Activated B cell treated with CpG ODN at 0.5 μM for 24 hours (primary cell): ENCODE measurements at regions not wholly inside any gene's neighbourhood (a gene's known extent, or its start where the extent isn't known, plus 50 kb on each side); places are given as distances from the start of the nearest gene placed in this dataset.
A peak's percentile ranks its signal among the peaks of the same experiment; 100 is the strongest.

Experiments used
- ATAC-seq: fragments of 200-7000 bp; cut with Tn5 transposase; one replicate; pipeline ENCODE4 v1.10.0; 2021; ENCODE audit warnings: low read depth, mild to moderate bottlenecking, moderate library complexity
- CTCF ChIA-PET: fragments of 350-600 bp; sonication (Branson Sonifier 250); formaldehyde crosslinking; loops from one replicate; lab custom pipeline; 2021; ENCODE audit warnings: antibody characterized with exemption; lab: Charles Lee
- POLR2A ChIA-PET: fragments of 350-600 bp; sonication (Branson Sonifier 250); formaldehyde crosslinking; loops from one replicate; lab custom pipeline; 2021; ENCODE audit warnings: antibody characterized with exemption; lab: Charles Lee
- DNase-seq: peaks from one replicate; pipeline ENCODE4 v3.0.0; 2022
- H3K27ac Mint-ChIP-seq: one replicate; pipeline ENCODE4 v1.8.0; 2020; ENCODE audit warnings: mixed read lengths
- H3K27me3 Mint-ChIP-seq: one replicate; pipeline ENCODE4 v1.8.0; 2021; ENCODE audit warnings: mixed read lengths
- H3K36me3 Mint-ChIP-seq: one replicate; pipeline ENCODE4 v1.8.0; 2021; ENCODE audit warnings: low read depth, mixed read lengths
- H3K4me1 Mint-ChIP-seq: one replicate; pipeline ENCODE4 v1.8.0; 2021; ENCODE audit warnings: mixed read lengths
- H3K4me3 Mint-ChIP-seq: one replicate; pipeline ENCODE4 v1.8.0; 2020; ENCODE audit warnings: mild to moderate bottlenecking, mixed read lengths
- H3K9me3 Mint-ChIP-seq: one replicate; pipeline ENCODE4 v1.8.0; 2020; ENCODE audit warnings: mixed read lengths
- intact Hi-C: fragments of 100-400 bp; cut with micrococcal nuclease; formaldehyde crosslinking; loops from one replicate; pipeline ENCODE4 v1.15.1; 2024
- TF ChIP-seq, protein P1 (sequence below): fragments of 200-600 bp; IDR thresholded peaks from one replicate; pipeline ENCODE4 v1.8.0; 2022; ENCODE audit warnings: antibody characterized with exemption, mild to moderate bottlenecking

GRCh38 chr12:24206621-24207020 is 257.2 kb upstream of the SOX5 start:
- Mint-ChIP-seq H3K36me3 (peaks cover 5% of the 10 kb centered on the region), H3K4me3 (no peak overlapping the region), H3K9me3 (peaks cover 7% of the 10 kb centered on the region), H3K4me1 (peaks cover 6% of the 10 kb centered on the region), H3K27me3 (no peaks in the 10 kb centered on the region), H3K27ac (no peak overlapping the region)
- intact Hi-C loops = no loop called here
- ChIA-PET POLR2A (interaction anchor here (0.7 kb wide), 1 partner anchor 9 kb away, joined by 3 read pairs; no protein-coding TSS in a partner anchor), CTCF (no interaction called here)
- TF ChIP-seq, protein P1, sequence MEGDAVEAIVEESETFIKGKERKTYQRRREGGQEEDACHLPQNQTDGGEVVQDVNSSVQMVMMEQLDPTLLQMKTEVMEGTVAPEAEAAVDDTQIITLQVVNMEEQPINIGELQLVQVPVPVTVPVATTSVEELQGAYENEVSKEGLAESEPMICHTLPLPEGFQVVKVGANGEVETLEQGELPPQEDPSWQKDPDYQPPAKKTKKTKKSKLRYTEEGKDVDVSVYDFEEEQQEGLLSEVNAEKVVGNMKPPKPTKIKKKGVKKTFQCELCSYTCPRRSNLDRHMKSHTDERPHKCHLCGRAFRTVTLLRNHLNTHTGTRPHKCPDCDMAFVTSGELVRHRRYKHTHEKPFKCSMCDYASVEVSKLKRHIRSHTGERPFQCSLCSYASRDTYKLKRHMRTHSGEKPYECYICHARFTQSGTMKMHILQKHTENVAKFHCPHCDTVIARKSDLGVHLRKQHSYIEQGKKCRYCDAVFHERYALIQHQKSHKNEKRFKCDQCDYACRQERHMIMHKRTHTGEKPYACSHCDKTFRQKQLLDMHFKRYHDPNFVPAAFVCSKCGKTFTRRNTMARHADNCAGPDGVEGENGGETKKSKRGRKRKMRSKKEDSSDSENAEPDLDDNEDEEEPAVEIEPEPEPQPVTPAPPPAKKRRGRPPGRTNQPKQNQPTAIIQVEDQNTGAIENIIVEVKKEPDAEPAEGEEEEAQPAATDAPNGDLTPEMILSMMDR = no peak
- DNase-seq (no peak), ATAC-seq (no peak)

DNA sequence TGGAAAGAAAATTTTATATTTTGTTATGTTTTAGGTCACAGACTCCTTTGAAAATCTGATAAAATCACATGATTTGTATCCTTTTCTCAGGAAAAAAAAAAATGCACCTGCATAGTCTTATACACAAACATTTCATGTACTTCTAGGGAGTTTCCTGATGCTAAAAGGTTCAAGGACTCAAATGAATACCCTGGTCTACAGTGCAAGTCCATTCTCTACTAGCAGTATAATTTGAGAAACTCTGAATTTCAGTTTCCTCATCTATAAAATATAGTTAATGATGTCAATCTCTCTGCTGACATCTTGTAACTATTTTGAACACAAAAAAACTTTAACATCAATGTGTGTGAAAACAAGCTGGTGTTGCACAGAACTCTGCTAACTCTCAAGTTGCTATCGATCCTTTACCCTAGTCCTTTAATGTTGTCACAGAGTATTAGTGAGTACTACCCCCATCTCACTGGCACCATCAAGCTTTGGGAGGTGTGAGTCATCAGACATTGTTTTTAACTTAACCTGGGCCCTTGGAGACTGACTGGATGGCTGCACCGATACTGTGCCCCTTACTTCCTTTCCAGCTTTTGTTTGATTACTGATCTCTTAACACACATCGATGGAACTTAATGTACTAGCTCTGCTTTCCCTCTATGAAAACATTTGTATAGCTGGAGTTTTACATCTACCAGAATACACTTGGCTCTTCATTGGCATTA is 251.9 kb upstream of the SOX5 start:
- H3K4me3 Mint-ChIP-seq = peak overlapping the region; percentile 4
- H3K27me3 Mint-ChIP-seq = no peaks in the 10 kb centered on the region

DNA sequence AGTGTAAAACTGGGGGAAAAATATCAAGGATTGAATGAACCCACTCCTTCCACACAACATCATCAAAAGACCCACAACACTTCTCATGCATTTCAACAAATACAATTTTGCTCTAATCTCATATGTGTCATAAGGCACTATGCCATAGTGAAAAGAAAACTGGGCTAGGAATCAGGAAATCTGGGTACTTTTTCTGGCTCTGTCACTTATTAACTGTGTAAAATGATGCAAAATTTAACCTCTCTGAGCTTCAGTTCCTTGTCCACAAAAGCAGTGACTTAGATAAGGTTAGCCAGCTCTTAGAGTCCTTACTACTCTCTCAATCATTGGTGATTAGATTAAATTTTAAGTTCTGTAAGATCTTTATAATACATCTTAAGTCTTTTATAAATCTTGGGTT is 250.5 kb upstream of the SOX5 start:
- peaks cover 5% of the 10 kb centered on the region for H3K36me3 Mint-ChIP-seq
- no peak overlapping the region for H3K4me3 Mint-ChIP-seq
- no peak overlapping the region for H3K27ac Mint-ChIP-seq
- ChIA-PET CTCF (interaction anchor here (1.4 kb wide), 1 partner anchor 12 kb away, joined by 3 read pairs; no protein-coding TSS in a partner anchor), POLR2A (no interaction called here)
- TF ChIP-seq, protein P1 = no peak
- peaks cover 7% of the 10 kb centered on the region for H3K9me3 Mint-ChIP-seq
- intact Hi-C loops = loop anchor here (2.0 kb wide), 1 partner anchor 15 kb away; no protein-coding TSS in a partner anchor
- DNase-seq (no peak), ATAC-seq (no peak)
- H3K4me1 Mint-ChIP-seq = peaks cover 33% of the 10 kb centered on the region
- no peaks in the 10 kb centered on the region for H3K27me3 Mint-ChIP-seq

More for the DNA sequence above, 251.9 kb upstream of the SOX5 start:
- intact Hi-C loops = loop anchor here (2.0 kb wide), 1 partner anchor 13 kb away; no protein-coding TSS in a partner anchor
- Mint-ChIP-seq H3K9me3 (peaks cover 7% of the 10 kb centered on the region), H3K36me3 (peaks cover 5% of the 10 kb centered on the region), H3K4me1 (peaks cover 33% of the 10 kb centered on the region), H3K27ac (peak overlapping the region; percentile 9)
- ChIA-PET CTCF (no interaction called here), POLR2A (interaction anchor here (0.6 to 1.0 kb wide), 2 partner anchors 28 to 203 kb away, joined by 3 to 7 read pairs; no protein-coding TSS in a partner anchor)
- TF ChIP-seq, protein P1 = no peak
- ATAC-seq (peak; percentile 92), DNase-seq (no peak)

DNA sequence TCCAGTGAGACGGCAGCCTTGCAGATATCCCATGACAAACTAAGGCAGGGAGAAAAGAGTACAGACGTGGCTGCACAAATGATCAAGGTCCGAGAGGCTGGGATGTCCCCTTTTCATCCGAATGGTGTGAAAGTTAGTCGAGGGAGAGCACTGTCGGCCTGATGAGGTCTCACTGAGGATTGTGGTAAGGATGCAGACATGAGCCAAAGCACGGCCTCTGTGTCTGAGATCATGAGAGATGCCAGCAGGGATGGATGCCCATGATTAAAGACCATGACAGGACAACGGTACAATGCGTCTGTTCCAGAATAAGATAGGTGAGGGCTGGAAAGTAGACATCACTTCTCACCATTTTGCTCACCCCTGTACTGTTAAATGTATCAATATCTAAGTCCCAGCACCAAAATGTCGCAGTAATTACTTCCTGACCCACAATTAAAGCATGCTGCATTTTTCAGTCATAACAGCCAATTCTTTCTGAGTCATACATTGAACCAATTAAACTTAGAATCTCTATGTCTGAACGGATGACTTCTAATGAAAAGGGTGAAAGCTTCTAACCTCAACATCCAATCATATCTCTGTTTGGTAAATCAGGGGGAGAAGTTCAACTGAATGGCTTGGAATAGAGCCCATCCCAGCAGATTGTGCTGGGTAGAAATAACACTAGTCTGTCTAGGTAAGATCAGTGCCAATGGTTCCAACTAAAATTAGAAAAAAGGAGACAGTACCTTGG is 249.6 kb upstream of the SOX5 start:
- intact Hi-C loops = no loop called here
- DNase-seq = no peak
- Mint-ChIP-seq H3K27ac (no peak overlapping the region), H3K9me3 (peaks cover 7% of the 10 kb centered on the region), H3K4me1 (peaks cover 33% of the 10 kb centered on the region), H3K36me3 (peaks cover 5% of the 10 kb centered on the region), H3K27me3 (no peaks in the 10 kb centered on the region), H3K4me3 (no peak overlapping the region)
- ATAC-seq = no peak
- TF ChIP-seq, protein P1 = no peak
- ChIA-PET POLR2A (no interaction called here), CTCF (interaction anchor here (1.4 kb wide), 1 partner anchor 13 kb away, joined by 3 read pairs; no protein-coding TSS in a partner anchor)

GRCh38 chr12:24198070-24198469 is 248.6 kb upstream of the SOX5 start:
- Mint-ChIP-seq H3K4me1 (peaks cover 33% of the 10 kb centered on the region), H3K9me3 (no peaks in the 10 kb centered on the region), H3K27me3 (no peaks in the 10 kb centered on the region), H3K36me3 (no peaks in the 10 kb centered on the region), H3K27ac (no peak overlapping the region), H3K4me3 (no peak overlapping the region)
- ChIA-PET POLR2A (no interaction called here), CTCF (no interaction called here)
- DNase-seq = no peak
- ATAC-seq = no peak
- TF ChIP-seq, protein P1 = no peak
- intact Hi-C loops = no loop called here
